Glomerular endothelial cell (primary cell): ENCODE measurements at regions not wholly inside any gene's neighbourhood (a gene's known extent, or its start where the extent isn't known, plus 50 kb on each side); places are given as distances from the start of the nearest gene placed in this dataset.
"Not testable (repeated sequence)": the region's sequence is repeated elsewhere in the genome, so short reads cannot be mapped to it uniquely, and the experiment has no call there.

Experiments
- DNase-seq: peaks from one replicate; pipeline ENCODE4 v3.0.0-alpha.2; 2011; ENCODE audit warnings: low read depth, low spot score; ENCODE audit errors: extremely low read depth

GRCh38 chr15:26280281-26280680 is 417.2 kb upstream of the ATP10A start:
- DNase-seq: no peak

GRCh38 chr15:26261966-26262365 is 398.8 kb upstream of the ATP10A start:
- DNase-seq: no peak

GRCh38 chr15:26261413-26261812 is 398.3 kb upstream of the ATP10A start:
- no peak for DNase-seq

GRCh38 chr15:26260517-26261133 is 397.5 kb upstream of the ATP10A start:
- DNase-seq: no peak

GRCh38 chr15:26259581-26259980 is 396.5 kb upstream of the ATP10A start:
- no peak for DNase-seq

GRCh38 chr15:26244782-26245181 is 381.7 kb upstream of the ATP10A start:
- DNase-seq: not testable (repeated sequence)

- DNase-seq: no peak
Observed at GRCh38 chr15:26243382-26243781, 380.3 kb upstream of the ATP10A start.

GRCh38 chr15:26242565-26243071 is 379.5 kb upstream of the ATP10A start:
- DNase-seq: no peak

GRCh38 chr15:26235864-26236263 is 372.7 kb upstream of the ATP10A start:
- DNase-seq: no peak

GRCh38 chr15:26234976-26235767 is 372.0 kb upstream of the ATP10A start:
- DNase-seq: no peak

GRCh38 chr15:26232691-26233090 is 369.6 kb upstream of the ATP10A start:
- no peak for DNase-seq

- no peak for DNase-seq
Observed at GRCh38 chr15:26231096-26231495, 368.0 kb upstream of the ATP10A start.

GRCh38 chr15:26224266-26224665 is 361.1 kb upstream of the ATP10A start:
- no peak for DNase-seq

- DNase-seq: no peak
Observed at GRCh38 chr15:26223720-26224119, 360.6 kb upstream of the ATP10A start.

- no peak for DNase-seq
Observed at GRCh38 chr15:26222781-26223180, 359.7 kb upstream of the ATP10A start.

GRCh38 chr15:26217043-26217442 is 353.9 kb upstream of the ATP10A start:
- DNase-seq: not testable (repeated sequence)

- DNase-seq: no peak
Observed at GRCh38 chr15:26214290-26214689, 351.2 kb upstream of the ATP10A start.

- DNase-seq: no peak
Observed at GRCh38 chr15:26213427-26213826, 350.3 kb upstream of the ATP10A start.

GRCh38 chr15:26212109-26212508 is 349.0 kb upstream of the ATP10A start:
- no peak for DNase-seq

- DNase-seq: no peak
Observed at GRCh38 chr15:26210980-26211379, 347.9 kb upstream of the ATP10A start.

- DNase-seq: no peak
Observed at GRCh38 chr15:26201177-26201858, 338.2 kb upstream of the ATP10A start.

- no peak for DNase-seq
Observed at GRCh38 chr15:26200427-26200826, 337.3 kb upstream of the ATP10A start.
